ENCODE measurements at regions not wholly inside any gene's neighbourhood (a gene's known extent, or its start where the extent isn't known, plus 50 kb on each side); places are given as distances from the start of the nearest gene placed in this dataset.
A peak's percentile ranks its signal among the peaks of the same experiment; 100 is the strongest.

GRCh38 chr6:102766963-102767362 is 1373.5 kb downstream of the GRIK2 start:
- Histone ChIP-seq H3K9me3 (no peaks in the 10 kb centered on the region), H4K20me1 (ENCODE audit: insufficient read depth) (no peaks in the 10 kb centered on the region), H3K9ac (no peak overlapping the region), H3K9me2 (no peaks in the 10 kb centered on the region), H2AFZ (ENCODE audit: low read depth) (no peak overlapping the region), H3K27me3 (ENCODE audit: insufficient read depth) (no peaks in the 10 kb centered on the region), H3K27ac (ENCODE audit: low read depth in 2 of 2, low read length in 1 of 2) (no peak overlapping the region), H3K79me2 (ENCODE audit: insufficient read depth) (no peaks in the 10 kb centered on the region), H3K4me3 (ENCODE audit: low read depth in 2 of 2, low read length in 1 of 2) (no peak overlapping the region), H3K36me3 (replicated peaks in 1 of 2; ENCODE audit: control insufficient read depth in 1 of 2, insufficient read depth in 2 of 2, low read length in 1 of 2) (no peaks in the 10 kb centered on the region), H3K4me1 (ENCODE audit: control insufficient read depth in 1 of 2, insufficient read depth in 2 of 2, low read depth in 1 of 2, low read length in 1 of 2) (no peaks in the 10 kb centered on the region), H3F3A (replicated peaks; ENCODE audit: insufficient read depth) (no peaks in the 10 kb centered on the region), H3K4me2 (no peak overlapping the region)
- peak; percentile 13; the same call in 1 of the 2 replicates for TF ChIP-seq NFIC (IDR thresholded peaks at IDR 0.05; ENCODE audit: borderline replicate concordance)
- no peak for TF ChIP-seq ELF1 (IDR thresholded peaks at IDR 0.05)
- DNase-seq = no peak
- POLR2A ChIA-PET = no interaction called here
- WGBS (ENCODE audit: low lambda C conversion rate) = 48% methylated on average over 2 of the region's 2 CpGs
- CTCF ChIA-PET = no interaction called here

- H4K20me1 ChIP-seq (ENCODE audit: insufficient read depth) = no peaks in the 10 kb centered on the region
- no peak overlapping the region for H3K9ac ChIP-seq
- no peak for DNase-seq
- ChIA-PET POLR2A (no interaction called here), CTCF (no interaction called here)
- H3K4me1 ChIP-seq (ENCODE audit: control insufficient read depth in 1 of 2, insufficient read depth in 2 of 2, low read depth in 1 of 2, low read length in 1 of 2) = no peaks in the 10 kb centered on the region
- H3K9me2 ChIP-seq = no peaks in the 10 kb centered on the region
- H3K36me3 ChIP-seq (replicated peaks in 1 of 2; ENCODE audit: control insufficient read depth in 1 of 2, insufficient read depth in 2 of 2, low read length in 1 of 2) = no peaks in the 10 kb centered on the region
- H3K4me2 ChIP-seq = no peak overlapping the region
- H3K79me2 ChIP-seq (ENCODE audit: insufficient read depth) = no peaks in the 10 kb centered on the region
- TF ChIP-seq FOXJ3 (CRISPR knock-in tag; IDR thresholded peaks at IDR 0.05) = no peak
- TF ChIP-seq GABPA (IDR thresholded peaks at IDR 0.05; ENCODE audit: low read depth) = no peak
- no peak for TF ChIP-seq JUND (IDR thresholded peaks at IDR 0.05)
- TF ChIP-seq PBX3 (IDR thresholded peaks at IDR 0.05) = no peak
- no peak for TF ChIP-seq RXRA (IDR thresholded peaks at IDR 0.05; ENCODE audit: borderline replicate concordance, low read depth)
- no peak for TF ChIP-seq TEAD4 (IDR thresholded peaks at IDR 0.05; ENCODE audit: borderline replicate concordance, insufficient read depth)
- TF ChIP-seq RCOR1 (IDR thresholded peaks at IDR 0.05; ENCODE audit: low read length) = no peak
- no peak for TF ChIP-seq MEF2A (IDR thresholded peaks at IDR 0.05; ENCODE audit: borderline replicate concordance, low read depth)
- no peak for TF ChIP-seq SMC3 (IDR thresholded peaks at IDR 0.05; ENCODE audit: low read depth, low read length)
- H2AFZ ChIP-seq (ENCODE audit: low read depth) = no peak overlapping the region
- 62% methylated on average over 10 of the region's 10 CpGs for WGBS (ENCODE audit: low lambda C conversion rate)
- no peaks in the 10 kb centered on the region for H3K27me3 ChIP-seq (ENCODE audit: insufficient read depth)
- H3F3A ChIP-seq (replicated peaks; ENCODE audit: insufficient read depth) = no peaks in the 10 kb centered on the region
- no peak overlapping the region for H3K4me3 ChIP-seq (ENCODE audit: low read depth in 2 of 2, low read length in 1 of 2)
- H3K9me3 ChIP-seq = no peaks in the 10 kb centered on the region
- H3K27ac ChIP-seq (ENCODE audit: low read depth in 2 of 2, low read length in 1 of 2) = no peak overlapping the region
Observed at GRCh38 chr6:102764317-102764716, 1370.8 kb downstream of the GRIK2 start.

- POLR2A ChIA-PET = no interaction called here
- no peak for DNase-seq
- Histone ChIP-seq H3K4me1 (ENCODE audit: control insufficient read depth in 1 of 2, insufficient read depth in 2 of 2, low read depth in 1 of 2, low read length in 1 of 2) (no peaks in the 10 kb centered on the region), H3K4me3 (ENCODE audit: low read depth in 2 of 2, low read length in 1 of 2) (no peak overlapping the region), H3K79me2 (ENCODE audit: insufficient read depth) (no peaks in the 10 kb centered on the region), H3K9me3 (no peaks in the 10 kb centered on the region), H2AFZ (ENCODE audit: low read depth) (no peak overlapping the region), H3K27me3 (ENCODE audit: insufficient read depth) (no peaks in the 10 kb centered on the region), H3F3A (replicated peaks; ENCODE audit: insufficient read depth) (no peaks in the 10 kb centered on the region), H4K20me1 (ENCODE audit: insufficient read depth) (no peaks in the 10 kb centered on the region), H3K4me2 (no peak overlapping the region), H3K9ac (no peak overlapping the region), H3K36me3 (replicated peaks in 1 of 2; ENCODE audit: control insufficient read depth in 1 of 2, insufficient read depth in 2 of 2, low read length in 1 of 2) (no peaks in the 10 kb centered on the region), H3K9me2 (no peaks in the 10 kb centered on the region), H3K27ac (ENCODE audit: low read depth in 2 of 2, low read length in 1 of 2) (no peak overlapping the region)
- CTCF ChIA-PET = no interaction called here
- 84% methylated on average over 2 of the region's 2 CpGs for WGBS (ENCODE audit: low lambda C conversion rate)
- TF ChIP-seq FOSL2 (IDR thresholded peaks at IDR 0.05; ENCODE audit: borderline replicate concordance, low read depth) (no peak), SMC3 (IDR thresholded peaks at IDR 0.05; ENCODE audit: low read depth, low read length) (no peak), EZH2phosphoT487 (IDR thresholded peaks at IDR 0.05; ENCODE audit: borderline replicate concordance, low read depth) (no peak), MXI1 (IDR thresholded peaks at IDR 0.05; ENCODE audit: low read depth, low read length) (no peak), ZBTB33 (IDR thresholded peaks at IDR 0.05; ENCODE audit: borderline replicate concordance, low read depth) (no peak)
Observed at GRCh38 chr6:102763891-102764290, 1370.4 kb downstream of the GRIK2 start.
